Natural killer cell treated with Interleukin-12 subunit alpha and Interleukin-12 subunit beta and Interleukin-15 and Interleukin-18, amount 100 ng/mL, for 72 hours (primary cell): ENCODE measurements at regions not wholly inside any gene's neighbourhood (a gene's known extent, or its start where the extent isn't known, plus 50 kb on each side); places are given as distances from the start of the nearest gene placed in this dataset.
"Not testable (repeated sequence)": the region's sequence is repeated elsewhere in the genome, so short reads cannot be mapped to it uniquely, and the experiment has no call there.

ENCODE experiments used
- ATAC-seq, 2 donors: fragments of 150-1000 bp; cut with Tn5 transposase in 1 of 2; sonication (Bioruptor Pico), chemical (Tn5 transposase) in 1 of 2; 2 replicates each; pipeline ENCODE4 v1.10.0; 2021
- DNase-seq: peaks from one replicate; pipeline ENCODE4 v3.0.0; 2022; ENCODE audit warnings: low spot score
- H3K27ac Mint-ChIP-seq, 2 donors: 1 replicate in 1 of 2; 2 replicates in 1 of 2; pipeline ENCODE4 v1.8.0; 2022; ENCODE audit warnings: mixed read lengths in 2 of 2, mild to moderate bottlenecking in 1 of 2, moderate library complexity in 1 of 2
- H3K27me3 Mint-ChIP-seq, 2 donors: 1 replicate in 1 of 2; 2 replicates in 1 of 2; pipeline ENCODE4 v1.8.0; 2022; ENCODE audit warnings: mixed read lengths in 2 of 2
- H3K36me3 Mint-ChIP-seq: one replicate; pipeline ENCODE4 v1.8.0; 2022; ENCODE audit warnings: mixed read lengths
- H3K4me1 Mint-ChIP-seq, 2 donors: 1 replicate in 1 of 2; 2 replicates in 1 of 2; pipeline ENCODE4 v1.8.0; 2022; ENCODE audit warnings: low read depth in 2 of 2, mixed read lengths in 2 of 2, mild to moderate bottlenecking in 1 of 2
- H3K4me3 Mint-ChIP-seq: one replicate; pipeline ENCODE4 v1.8.0; 2022; ENCODE audit warnings: mixed read lengths
- H3K9me3 Mint-ChIP-seq: 2 replicates; pipeline ENCODE4 v1.8.0; 2022; ENCODE audit warnings: mixed read lengths

GRCh38 chr21:9783587-9783986 is 737.8 kb upstream of the TPTE start:
- not testable (repeated sequence) for H3K27me3 Mint-ChIP-seq, H3K4me3 Mint-ChIP-seq, ATAC-seq, H3K4me1 Mint-ChIP-seq, DNase-seq, H3K27ac Mint-ChIP-seq
- Mint-ChIP-seq H3K36me3 (peaks cover 36% of the 10 kb centered on the region), H3K9me3 (peaks cover 27% of the 10 kb centered on the region)

DNA sequence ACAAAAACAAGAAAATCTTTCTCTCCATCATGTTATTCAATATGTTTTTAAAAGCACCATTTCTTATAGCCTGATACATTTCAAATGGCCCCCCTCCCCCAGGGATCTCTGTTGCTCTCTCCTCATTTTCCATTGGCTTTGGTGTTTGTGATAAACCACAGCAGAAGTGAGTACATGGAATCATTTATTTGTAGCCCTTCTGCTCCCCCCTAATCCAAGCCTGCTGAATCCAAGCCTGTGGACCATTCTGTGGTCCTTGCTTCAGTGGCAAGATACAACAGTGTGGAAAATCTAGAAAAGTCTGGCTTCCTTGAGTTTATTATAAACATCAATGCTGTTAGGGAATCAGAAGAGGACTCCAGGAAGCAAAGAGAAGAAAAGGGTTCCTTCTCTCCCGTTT is 737.2 kb upstream of the TPTE start:
- DNase-seq, H3K4me1 Mint-ChIP-seq, H3K27ac Mint-ChIP-seq, ATAC-seq, H3K27me3 Mint-ChIP-seq, H3K4me3 Mint-ChIP-seq: not testable (repeated sequence)
- Mint-ChIP-seq H3K36me3 (peaks cover 42% of the 10 kb centered on the region), H3K9me3 (peaks cover 30% of the 10 kb centered on the region)

DNA sequence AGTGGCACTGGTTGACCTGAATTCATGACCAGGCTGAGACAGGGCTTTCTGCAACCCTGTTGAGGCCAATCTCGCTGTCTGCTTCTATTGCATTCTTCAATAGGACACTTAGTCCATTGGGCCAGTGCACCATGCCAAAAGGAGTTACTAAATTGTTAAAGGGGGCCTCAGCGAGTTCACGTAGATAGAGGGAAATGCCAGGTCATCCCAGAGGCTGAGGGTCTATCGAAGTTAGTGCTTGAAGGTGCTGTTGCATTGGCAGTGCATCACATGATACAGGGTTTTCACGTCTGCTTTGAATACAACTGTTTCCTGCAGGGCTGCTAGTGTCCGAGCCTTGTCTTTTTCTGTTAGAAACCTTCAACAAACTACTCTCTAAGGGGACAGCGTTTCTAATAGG is 735.3 kb upstream of the TPTE start:
- DNase-seq, H3K4me3 Mint-ChIP-seq, H3K27me3 Mint-ChIP-seq, H3K27ac Mint-ChIP-seq, H3K4me1 Mint-ChIP-seq, ATAC-seq: not testable (repeated sequence)
- peaks cover 49% of the 10 kb centered on the region for H3K36me3 Mint-ChIP-seq
- H3K9me3 Mint-ChIP-seq = peaks cover 34% of the 10 kb centered on the region

DNA sequence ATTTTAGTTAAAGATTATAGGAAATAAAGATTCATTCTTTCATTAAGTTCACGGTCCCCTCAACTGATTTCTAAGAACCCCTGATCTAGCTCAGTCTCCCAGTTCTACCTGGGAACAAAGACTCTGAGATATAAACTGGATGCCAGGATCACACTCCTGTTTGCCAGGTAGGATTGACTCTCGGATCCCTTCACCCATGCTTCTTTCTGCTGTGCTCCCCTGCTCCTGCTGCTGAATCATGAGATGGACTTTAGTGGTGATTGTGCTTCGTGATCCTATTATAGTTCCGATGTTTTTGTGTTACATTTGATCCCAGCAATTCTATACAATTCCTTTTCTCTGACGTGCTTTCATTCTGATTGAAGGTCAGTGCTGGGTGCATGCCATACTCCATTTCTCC is 733.1 kb upstream of the TPTE start:
- not testable (repeated sequence) for H3K4me3 Mint-ChIP-seq, H3K27ac Mint-ChIP-seq, H3K27me3 Mint-ChIP-seq, ATAC-seq, H3K4me1 Mint-ChIP-seq, DNase-seq
- Mint-ChIP-seq H3K9me3 (peaks cover 36% of the 10 kb centered on the region), H3K36me3 (peaks cover 43% of the 10 kb centered on the region)

GRCh38 chr21:9790354-9790753 is 731.0 kb upstream of the TPTE start:
- not testable (repeated sequence) for H3K4me3 Mint-ChIP-seq, H3K27ac Mint-ChIP-seq, H3K4me1 Mint-ChIP-seq, DNase-seq, H3K27me3 Mint-ChIP-seq, ATAC-seq
- Mint-ChIP-seq H3K36me3 (peaks cover 45% of the 10 kb centered on the region), H3K9me3 (peaks cover 36% of the 10 kb centered on the region)

DNA sequence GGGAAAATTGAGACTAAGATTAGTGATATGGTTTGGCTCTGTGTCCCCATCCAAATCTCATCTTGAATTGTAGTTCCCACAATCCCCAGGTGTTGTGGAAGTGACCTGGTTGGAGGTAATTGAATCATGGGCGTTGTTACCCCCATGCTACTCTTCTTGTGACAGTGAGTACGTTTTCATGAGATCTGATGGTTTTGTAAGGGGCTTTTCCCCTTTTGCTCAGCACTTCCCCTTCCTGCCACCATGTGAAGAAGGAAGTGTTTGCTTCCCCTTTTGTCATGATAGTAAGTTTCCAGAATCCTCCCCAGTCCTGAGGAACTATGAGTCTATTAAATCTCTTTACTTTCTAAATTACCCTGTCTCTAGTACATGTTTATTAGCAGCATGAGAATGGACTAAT is 729.9 kb upstream of the TPTE start:
- peaks cover 43% of the 10 kb centered on the region for H3K9me3 Mint-ChIP-seq

DNA sequence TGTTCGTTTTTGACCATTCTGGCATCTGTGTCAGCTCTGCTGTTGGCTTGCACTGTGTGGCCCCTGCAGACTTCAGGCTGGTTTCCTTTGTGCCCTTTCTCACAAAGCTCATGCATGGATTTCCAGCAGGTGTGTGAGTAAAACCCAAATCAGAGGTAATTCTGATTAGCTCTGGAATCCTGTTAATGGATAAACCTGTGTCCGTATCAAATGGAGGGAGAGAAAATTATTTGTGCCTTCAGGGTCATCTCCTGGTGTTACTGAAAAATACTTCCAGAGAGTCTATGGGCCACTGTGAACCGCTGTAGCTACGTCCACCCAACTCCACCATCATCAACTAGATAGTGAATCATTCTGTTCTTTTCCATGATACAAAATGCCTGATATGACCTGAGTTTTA is 726.1 kb upstream of the TPTE start:
- not testable (repeated sequence) for H3K4me1 Mint-ChIP-seq, H3K27ac Mint-ChIP-seq, H3K27me3 Mint-ChIP-seq, DNase-seq, H3K4me3 Mint-ChIP-seq, ATAC-seq
- H3K36me3 Mint-ChIP-seq = peaks cover 22% of the 10 kb centered on the region
- H3K9me3 Mint-ChIP-seq = peaks cover 22% of the 10 kb centered on the region

More for the DNA sequence above, 729.9 kb upstream of the TPTE start:
- not testable (repeated sequence) for ATAC-seq, DNase-seq, H3K4me3 Mint-ChIP-seq, H3K4me1 Mint-ChIP-seq, H3K27me3 Mint-ChIP-seq, H3K27ac Mint-ChIP-seq
- H3K36me3 Mint-ChIP-seq = peaks cover 50% of the 10 kb centered on the region

GRCh38 chr21:9796293-9796692 is 725.1 kb upstream of the TPTE start:
- peaks cover 22% of the 10 kb centered on the region for H3K36me3 Mint-ChIP-seq
- not testable (repeated sequence) for H3K4me1 Mint-ChIP-seq, H3K27ac Mint-ChIP-seq, ATAC-seq, H3K27me3 Mint-ChIP-seq, DNase-seq, H3K4me3 Mint-ChIP-seq
- H3K9me3 Mint-ChIP-seq = peaks cover 22% of the 10 kb centered on the region

DNA sequence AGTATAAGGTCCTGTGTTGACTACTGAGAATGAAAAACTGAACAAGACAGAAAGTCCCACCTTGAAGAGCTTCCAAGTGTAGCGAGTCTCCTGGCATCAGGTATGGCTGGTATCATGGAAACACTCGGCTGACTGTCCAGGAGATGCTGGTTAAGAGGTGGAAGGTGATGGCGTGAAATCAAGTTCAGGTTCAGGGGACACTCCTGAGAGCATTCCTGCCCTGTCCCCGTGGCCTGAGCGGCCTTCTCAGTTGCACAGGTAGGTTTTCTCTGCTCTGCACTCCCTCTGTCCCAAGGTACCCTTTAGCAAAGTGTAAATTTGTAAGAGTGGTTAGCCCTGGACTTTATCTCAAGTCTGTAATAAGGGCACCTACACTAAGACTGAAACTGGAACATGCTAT is 713.7 kb upstream of the TPTE start:
- not testable (repeated sequence) for H3K4me3 Mint-ChIP-seq, H3K36me3 Mint-ChIP-seq, H3K27ac Mint-ChIP-seq, H3K4me1 Mint-ChIP-seq, H3K27me3 Mint-ChIP-seq, H3K9me3 Mint-ChIP-seq, ATAC-seq, DNase-seq

- not testable (repeated sequence) for H3K4me1 Mint-ChIP-seq, H3K27ac Mint-ChIP-seq, DNase-seq, ATAC-seq, H3K9me3 Mint-ChIP-seq, H3K27me3 Mint-ChIP-seq, H3K4me3 Mint-ChIP-seq, H3K36me3 Mint-ChIP-seq
Measured at GRCh38 chr21:9811223-9812004, 710.0 kb upstream of the TPTE start.

GRCh38 chr21:9812507-9812906 is 708.9 kb upstream of the TPTE start:
- H3K4me1 Mint-ChIP-seq, DNase-seq, H3K36me3 Mint-ChIP-seq, H3K9me3 Mint-ChIP-seq, H3K27ac Mint-ChIP-seq, H3K27me3 Mint-ChIP-seq, H3K4me3 Mint-ChIP-seq, ATAC-seq: not testable (repeated sequence)

- H3K27me3 Mint-ChIP-seq, H3K9me3 Mint-ChIP-seq, DNase-seq, ATAC-seq, H3K27ac Mint-ChIP-seq, H3K4me1 Mint-ChIP-seq, H3K36me3 Mint-ChIP-seq, H3K4me3 Mint-ChIP-seq: not testable (repeated sequence)
Measured at GRCh38 chr21:9813894-9814814, 707.2 kb upstream of the TPTE start.

GRCh38 chr21:9815181-9815789 is 706.1 kb upstream of the TPTE start:
- not testable (repeated sequence) for H3K9me3 Mint-ChIP-seq, H3K27me3 Mint-ChIP-seq, H3K27ac Mint-ChIP-seq

More at GRCh38 chr21:9815181-9815789, 706.1 kb upstream of the TPTE start:
- not testable (repeated sequence) for H3K4me3 Mint-ChIP-seq, DNase-seq, H3K4me1 Mint-ChIP-seq, H3K36me3 Mint-ChIP-seq, ATAC-seq
